Testis (tissue), 2 donors: ENCODE measurements at regions not wholly inside any gene's neighbourhood (a gene's known extent, or its start where the extent isn't known, plus 50 kb on each side); places are given as distances from the start of the nearest gene placed in this dataset.

ENCODE experiments used
- CTCF ChIP-seq, 3 experiments: fragments of 450-650 bp in 2 of 3; fragments of 200-600 bp in 1 of 3; sonication (generic) in 1 of 3; IDR thresholded peaks; one replicate each; pipeline ENCODE4 v1.5.1; 2016 to 2019; ENCODE audit warnings: antibody characterized with exemption in 3 of 3, mild to moderate bottlenecking in 2 of 3, moderate library complexity in 1 of 3
- POLR2A ChIP-seq: fragments of 450-650 bp; IDR thresholded peaks from one replicate; pipeline ENCODE4 v1.6.1; 2017; ENCODE audit warnings: antibody characterized with exemption, mild to moderate bottlenecking, moderate library complexity

GRCh38 chr1:200337831-200338230, 72.0 kb downstream of the ZNF281 start:
- no peak for TF ChIP-seq CTCF (IDR thresholded peaks at IDR 0.05)
- no peak for TF ChIP-seq POLR2A
